ENCODE measurements at regions not wholly inside any gene's neighbourhood (a gene's known extent, or its start where the extent isn't known, plus 50 kb on each side); places are given as distances from the start of the nearest gene placed in this dataset.
A peak's percentile ranks its signal among the peaks of the same experiment; 100 is the strongest.
"Not testable (repeated sequence)": the region's sequence is repeated elsewhere in the genome, so short reads cannot be mapped to it uniquely, and the experiment has no call there.

GRCh38 chr16:52929478-52930400, 123.0 kb downstream of the CHD9NB start:
- no CpG with 5 or more reads among the region's 2 CpGs for WGBS (ENCODE audit: insufficient coverage, insufficient read length)
- DNase-seq (ENCODE audit: low read depth, low spot score) = no peak

GRCh38 chr16:52928955-52929354, 123.7 kb downstream of the CHD9NB start:
- Histone ChIP-seq H3K36me3 (ENCODE audit: control insufficient read depth, insufficient read depth, low read length) (no peaks in the 10 kb centered on the region), H3K9me3 (ENCODE audit: control insufficient read depth, insufficient read depth, low read length) (no peaks in the 10 kb centered on the region; the same call in 1 of the 2 replicates), H3K4me3 (ENCODE audit: low read length) (no peak overlapping the region), H3K27me3 (ENCODE audit: control insufficient read depth, insufficient read depth, low read length) (no peaks in the 10 kb centered on the region), H3K27ac (ENCODE audit: low read length) (no peak overlapping the region), H3K4me1 (ENCODE audit: control insufficient read depth, insufficient read depth, low read length) (no peaks in the 10 kb centered on the region)
- WGBS (ENCODE audit: insufficient coverage, insufficient read length) = no CpG with 5 or more reads among the region's 3 CpGs
- no peak for DNase-seq (ENCODE audit: low read depth, low spot score)

More at GRCh38 chr16:52929478-52930400, 123.0 kb downstream of the CHD9NB start:
- Histone ChIP-seq H3K9me3 (ENCODE audit: control insufficient read depth, insufficient read depth, low read length) (no peaks in the 10 kb centered on the region; the same call in 1 of the 2 replicates), H3K27me3 (ENCODE audit: control insufficient read depth, insufficient read depth, low read length) (no peaks in the 10 kb centered on the region), H3K27ac (ENCODE audit: low read length) (no peak overlapping the region), H3K4me3 (ENCODE audit: low read length) (no peak overlapping the region), H3K4me1 (ENCODE audit: control insufficient read depth, insufficient read depth, low read length) (no peaks in the 10 kb centered on the region), H3K36me3 (ENCODE audit: control insufficient read depth, insufficient read depth, low read length) (no peaks in the 10 kb centered on the region)

- no peaks in the 10 kb centered on the region for H3K27me3 ChIP-seq (ENCODE audit: control insufficient read depth, insufficient read depth, low read length)
- WGBS (ENCODE audit: insufficient coverage, insufficient read length) = no CpG with 5 or more reads among the region's 4 CpGs
- no peaks in the 10 kb centered on the region for H3K4me1 ChIP-seq (ENCODE audit: control insufficient read depth, insufficient read depth, low read length)
- no peak for DNase-seq (ENCODE audit: low read depth, low spot score)
- H3K36me3 ChIP-seq (ENCODE audit: control insufficient read depth, insufficient read depth, low read length) = no peaks in the 10 kb centered on the region
- H3K4me3 ChIP-seq (ENCODE audit: low read length) = no peak overlapping the region
- no peak overlapping the region for H3K27ac ChIP-seq (ENCODE audit: low read length)
- no peaks in the 10 kb centered on the region for H3K9me3 ChIP-seq (ENCODE audit: control insufficient read depth, insufficient read depth, low read length)
These were observed 127.6 kb downstream of the CHD9NB start for GRCh38 chr16:52925143-52925542.

- Histone ChIP-seq H3K4me3 (ENCODE audit: low read length) (no peak overlapping the region), H3K9me3 (ENCODE audit: control insufficient read depth, insufficient read depth, low read length) (no peaks in the 10 kb centered on the region), H3K27me3 (ENCODE audit: control insufficient read depth, insufficient read depth, low read length) (no peaks in the 10 kb centered on the region), H3K36me3 (ENCODE audit: control insufficient read depth, insufficient read depth, low read length) (no peaks in the 10 kb centered on the region), H3K27ac (ENCODE audit: low read length) (no peak overlapping the region), H3K4me1 (ENCODE audit: control insufficient read depth, insufficient read depth, low read length) (no peaks in the 10 kb centered on the region)
- no CpG with 5 or more reads among the region's 4 CpGs for WGBS (ENCODE audit: insufficient coverage, insufficient read length)
- no peak for DNase-seq (ENCODE audit: low read depth, low spot score)
These were observed 128.5 kb downstream of the CHD9NB start for GRCh38 chr16:52924162-52924561.

GRCh38 chr16:52921104-52921503, 131.6 kb downstream of the CHD9NB start:
- Histone ChIP-seq H3K4me3 (ENCODE audit: low read length) (no peak overlapping the region), H3K9me3 (ENCODE audit: control insufficient read depth, insufficient read depth, low read length) (no peaks in the 10 kb centered on the region), H3K27ac (ENCODE audit: low read length) (no peak overlapping the region), H3K27me3 (ENCODE audit: control insufficient read depth, insufficient read depth, low read length) (no peaks in the 10 kb centered on the region), H3K36me3 (ENCODE audit: control insufficient read depth, insufficient read depth, low read length) (no peaks in the 10 kb centered on the region), H3K4me1 (ENCODE audit: control insufficient read depth, insufficient read depth, low read length) (no peaks in the 10 kb centered on the region)
- DNase-seq (ENCODE audit: low read depth, low spot score) = no peak
- WGBS (ENCODE audit: insufficient coverage, insufficient read length) = no CpG with 5 or more reads among the region's 8 CpGs

GRCh38 chr16:52920331-52920730, 132.4 kb downstream of the CHD9NB start:
- no peaks in the 10 kb centered on the region for H3K27me3 ChIP-seq (ENCODE audit: control insufficient read depth, insufficient read depth, low read length)
- no peak overlapping the region for H3K27ac ChIP-seq (ENCODE audit: low read length)
- DNase-seq (ENCODE audit: low read depth, low spot score) = no peak
- no peaks in the 10 kb centered on the region for H3K36me3 ChIP-seq (ENCODE audit: control insufficient read depth, insufficient read depth, low read length)
- H3K9me3 ChIP-seq (ENCODE audit: control insufficient read depth, insufficient read depth, low read length) = no peaks in the 10 kb centered on the region
- H3K4me1 ChIP-seq (ENCODE audit: control insufficient read depth, insufficient read depth, low read length) = no peaks in the 10 kb centered on the region
- WGBS (ENCODE audit: insufficient coverage, insufficient read length) = no CpG with 5 or more reads among the region's 5 CpGs
- no peak overlapping the region for H3K4me3 ChIP-seq (ENCODE audit: low read length)

GRCh38 chr16:52914428-52914827, 138.3 kb downstream of the CHD9NB start:
- Histone ChIP-seq H3K36me3 (ENCODE audit: control insufficient read depth, insufficient read depth, low read length) (no peaks in the 10 kb centered on the region), H3K27ac (ENCODE audit: low read length) (no peak overlapping the region), H3K9me3 (ENCODE audit: control insufficient read depth, insufficient read depth, low read length) (no peaks in the 10 kb centered on the region), H3K4me1 (ENCODE audit: control insufficient read depth, insufficient read depth, low read length) (no peaks in the 10 kb centered on the region), H3K4me3 (ENCODE audit: low read length) (no peak overlapping the region), H3K27me3 (ENCODE audit: control insufficient read depth, insufficient read depth, low read length) (no peaks in the 10 kb centered on the region)
- DNase-seq (ENCODE audit: low read depth, low spot score) = no peak
- WGBS (ENCODE audit: insufficient coverage, insufficient read length) = no CpG with 5 or more reads among the region's 2 CpGs

GRCh38 chr16:52912565-52913173, 140.0 kb downstream of the CHD9NB start:
- Histone ChIP-seq H3K4me1 (ENCODE audit: control insufficient read depth, insufficient read depth, low read length) (no peaks in the 10 kb centered on the region), H3K27ac (ENCODE audit: low read length) (no peak overlapping the region), H3K4me3 (ENCODE audit: low read length) (no peak overlapping the region), H3K27me3 (ENCODE audit: control insufficient read depth, insufficient read depth, low read length) (no peaks in the 10 kb centered on the region), H3K36me3 (ENCODE audit: control insufficient read depth, insufficient read depth, low read length) (no peaks in the 10 kb centered on the region), H3K9me3 (ENCODE audit: control insufficient read depth, insufficient read depth, low read length) (no peaks in the 10 kb centered on the region)
- WGBS (ENCODE audit: insufficient coverage, insufficient read length) = no CpG with 5 or more reads among the region's 7 CpGs
- DNase-seq (ENCODE audit: low read depth, low spot score) = peak; percentile 61

GRCh38 chr16:52908057-52908456, 144.6 kb downstream of the CHD9NB start:
- not testable (repeated sequence) for H3K27ac ChIP-seq (ENCODE audit: low read length); H3K27me3 ChIP-seq (ENCODE audit: control insufficient read depth, insufficient read depth, low read length); H3K36me3 ChIP-seq (ENCODE audit: control insufficient read depth, insufficient read depth, low read length); DNase-seq (ENCODE audit: low read depth, low spot score); H3K9me3 ChIP-seq (ENCODE audit: control insufficient read depth, insufficient read depth, low read length); H3K4me3 ChIP-seq (ENCODE audit: low read length); H3K4me1 ChIP-seq (ENCODE audit: control insufficient read depth, insufficient read depth, low read length)
- no CpG with 5 or more reads among the region's 6 CpGs for WGBS (ENCODE audit: insufficient coverage, insufficient read length)

- WGBS (ENCODE audit: insufficient coverage, insufficient read length) = no CpG with 5 or more reads among the region's 3 CpGs
- no peaks in the 10 kb centered on the region for H3K27me3 ChIP-seq (ENCODE audit: control insufficient read depth, insufficient read depth, low read length)
- H3K4me1 ChIP-seq (ENCODE audit: control insufficient read depth, insufficient read depth, low read length) = no peaks in the 10 kb centered on the region
- no peaks in the 10 kb centered on the region for H3K9me3 ChIP-seq (ENCODE audit: control insufficient read depth, insufficient read depth, low read length)
- H3K36me3 ChIP-seq (ENCODE audit: control insufficient read depth, insufficient read depth, low read length) = no peaks in the 10 kb centered on the region
- no peak for DNase-seq (ENCODE audit: low read depth, low spot score)
- H3K27ac ChIP-seq (ENCODE audit: low read length) = no peak overlapping the region
- H3K4me3 ChIP-seq (ENCODE audit: low read length) = no peak overlapping the region
These were observed 146.4 kb downstream of the CHD9NB start for GRCh38 chr16:52906281-52906680.

All from iPS DF 6.9 (cell line).